Right lobe of liver (tissue), 6 donors: ENCODE measurements at regions not wholly inside any gene's neighbourhood (a gene's known extent, or its start where the extent isn't known, plus 50 kb on each side); places are given as distances from the start of the nearest gene placed in this dataset.

Source experiments
- ATAC-seq, 4 donors: fragments of 200-7000 bp; cut with Tn5 transposase; one replicate each; pipeline ENCODE4 v1.9.1; 2020; ENCODE audit warnings: mild to moderate bottlenecking in 4 of 4, moderate library complexity in 4 of 4
- DNase-seq, 3 donors: peaks; one replicate each; pipeline ENCODE4 v3.0.0-alpha.2; 2020
- H3K27ac ChIP-seq, 3 donors: fragments of 200-600 bp; one replicate each; pipeline ENCODE4 v1.8.0; 2022
- H3K27me3 ChIP-seq, 2 donors: fragments of 200-600 bp; one replicate each; pipeline ENCODE4 v1.8.0; 2022
- H3K36me3 ChIP-seq, 4 donors: fragments of 200-600 bp; sonication (generic) in 1 of 4; one replicate each; pipeline versions ENCODE4 v1.5.1 to v1.8.0; 2017 to 2022; ENCODE audit warnings: control low read depth in 1 of 4
- H3K4me1 ChIP-seq, 4 donors: fragments of 200-600 bp; sonication (generic) in 1 of 4; one replicate each; pipeline versions ENCODE4 v1.5.1 to v1.8.0; 2017 to 2022; ENCODE audit warnings: control low read depth in 1 of 4
- H3K4me3 ChIP-seq, 3 donors: fragments of 200-600 bp; one replicate each; pipeline ENCODE4 v1.8.0; 2022
- H3K9me3 ChIP-seq, 4 donors: fragments of 200-600 bp; sonication (generic) in 1 of 4; one replicate each; pipeline versions ENCODE4 v1.5.1 to v1.8.0; 2017 to 2022; ENCODE audit warnings: control low read depth in 1 of 4
- POLR2A ChIP-seq: fragments of 450-650 bp; IDR thresholded peaks from one replicate; pipeline ENCODE4 v1.6.1; 2017; ENCODE audit warnings: antibody characterized with exemption, mild to moderate bottlenecking
- WGBS: methylation state at CpG from one replicate; pipeline ENCODE4 v1.1.6; 2018; ENCODE audit warnings: low coverage, low lambda C conversion rate; ENCODE audit not compliant: insufficient coverage; ENCODE audit errors: missing lambda C conversion rate; 5-methylcytosine and 5-hydroxymethylcytosine counted together
- intact Hi-C, 2 donors: fragments of 100-400 bp; cut with DNase I; formaldehyde crosslinking; loops; one replicate each; pipeline versions ENCODE4 v1.11.2 to v1.14.1; 2022
- TF ChIP-seq, protein P1 (sequence below), 4 donors: fragments of 200-600 bp in 3 of 4; fragments of 450-650 bp in 1 of 4; IDR thresholded peaks; one replicate each; pipeline versions ENCODE4 v1.5.1 to v1.8.0; 2016 to 2022; ENCODE audit warnings: antibody characterized with exemption in 4 of 4, mild to moderate bottlenecking in 2 of 4
- donor health status: DM: no; HTN: yes; CAD: no.
- donor health status: DM: no; HTN: no; CAD: no.
- donor health status: DM: no; HTN: no; CAD: no.
- donor health status: DM: no; HTN: yes; CAD: no.
- donor health status: DM: no; HTN: yes; CAD: no.

DNA sequence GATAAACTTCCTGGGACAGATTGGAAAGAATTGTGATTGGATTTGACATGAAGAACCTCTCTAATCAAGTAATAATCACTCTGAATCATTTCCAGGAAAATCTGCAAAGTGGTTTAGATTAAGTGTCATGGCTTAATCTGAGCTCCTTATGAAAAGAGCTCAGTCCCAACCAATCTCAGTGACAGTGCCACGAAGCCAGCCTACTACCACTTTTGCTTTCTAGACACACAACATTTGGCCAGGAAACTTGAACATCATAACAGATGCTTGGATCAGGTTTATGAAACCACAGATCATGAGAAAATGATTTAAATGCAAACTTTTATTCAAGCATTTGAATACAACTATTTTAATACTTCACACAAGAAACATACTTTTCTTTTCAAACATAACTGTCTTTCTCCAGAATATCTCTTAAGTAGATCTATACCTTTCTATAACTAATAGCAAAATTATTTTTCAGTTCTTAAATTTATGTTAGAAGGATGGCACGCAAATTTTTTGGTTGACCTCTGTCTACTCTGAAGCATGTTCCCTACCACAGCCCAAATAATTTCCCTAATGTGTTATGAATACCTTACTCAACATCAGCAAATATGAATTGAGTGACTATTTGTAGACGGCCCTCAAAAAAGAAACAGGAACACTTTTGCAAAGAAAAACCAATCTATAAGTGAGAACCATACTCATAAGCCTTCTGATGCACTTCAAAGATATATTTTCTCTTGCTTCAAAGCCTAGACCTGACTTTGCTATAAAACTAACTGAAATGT, 495.0 kb upstream of the ZNF385D start:
- Histone ChIP-seq H3K36me3 (no peaks in the 10 kb centered on the region), H3K27ac (no peak overlapping the region), H3K4me3 (no peak overlapping the region), H3K27me3 (no peaks in the 10 kb centered on the region), H3K9me3 (no peaks in the 10 kb centered on the region), H3K4me1 (no peaks in the 10 kb centered on the region)
- no peak for DNase-seq
- intact Hi-C loops, result no loop called here
- ATAC-seq, result no peak
- TF ChIP-seq POLR2A, result no peak
- TF ChIP-seq, protein P1, sequence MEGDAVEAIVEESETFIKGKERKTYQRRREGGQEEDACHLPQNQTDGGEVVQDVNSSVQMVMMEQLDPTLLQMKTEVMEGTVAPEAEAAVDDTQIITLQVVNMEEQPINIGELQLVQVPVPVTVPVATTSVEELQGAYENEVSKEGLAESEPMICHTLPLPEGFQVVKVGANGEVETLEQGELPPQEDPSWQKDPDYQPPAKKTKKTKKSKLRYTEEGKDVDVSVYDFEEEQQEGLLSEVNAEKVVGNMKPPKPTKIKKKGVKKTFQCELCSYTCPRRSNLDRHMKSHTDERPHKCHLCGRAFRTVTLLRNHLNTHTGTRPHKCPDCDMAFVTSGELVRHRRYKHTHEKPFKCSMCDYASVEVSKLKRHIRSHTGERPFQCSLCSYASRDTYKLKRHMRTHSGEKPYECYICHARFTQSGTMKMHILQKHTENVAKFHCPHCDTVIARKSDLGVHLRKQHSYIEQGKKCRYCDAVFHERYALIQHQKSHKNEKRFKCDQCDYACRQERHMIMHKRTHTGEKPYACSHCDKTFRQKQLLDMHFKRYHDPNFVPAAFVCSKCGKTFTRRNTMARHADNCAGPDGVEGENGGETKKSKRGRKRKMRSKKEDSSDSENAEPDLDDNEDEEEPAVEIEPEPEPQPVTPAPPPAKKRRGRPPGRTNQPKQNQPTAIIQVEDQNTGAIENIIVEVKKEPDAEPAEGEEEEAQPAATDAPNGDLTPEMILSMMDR (IDR thresholded peaks at IDR 0.05), result no peak
- 56% methylated on average over 3 of the region's 3 CpGs for WGBS

DNA sequence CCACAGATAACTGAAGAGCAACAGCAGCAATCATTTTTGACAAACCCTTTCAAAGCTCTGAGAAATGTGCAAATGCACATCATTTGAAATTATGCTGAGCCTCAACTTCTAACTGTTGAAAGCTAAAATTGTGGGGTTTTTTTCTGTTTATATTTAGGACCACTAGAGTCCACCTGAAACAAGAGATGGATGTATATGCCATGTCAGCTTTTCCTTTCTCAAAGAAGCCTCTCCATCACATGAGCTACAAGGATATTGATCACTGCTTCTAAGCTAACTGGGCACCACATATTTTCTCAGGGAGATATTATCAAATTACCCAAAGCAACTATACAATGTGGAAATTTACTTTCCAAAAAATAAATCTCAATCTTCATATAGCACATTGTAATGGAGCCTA, 498.6 kb upstream of the ZNF385D start:
- Histone ChIP-seq H3K27me3 (no peaks in the 10 kb centered on the region), H3K4me1 (no peaks in the 10 kb centered on the region), H3K27ac (no peak overlapping the region), H3K9me3 (no peaks in the 10 kb centered on the region), H3K4me3 (no peak overlapping the region), H3K36me3 (no peaks in the 10 kb centered on the region)
- ATAC-seq, result no peak
- DNase-seq, result no peak
- TF ChIP-seq, protein P1 (IDR thresholded peaks at IDR 0.05), result no peak
- no peak for TF ChIP-seq POLR2A
- intact Hi-C loops, result no loop called here

DNA sequence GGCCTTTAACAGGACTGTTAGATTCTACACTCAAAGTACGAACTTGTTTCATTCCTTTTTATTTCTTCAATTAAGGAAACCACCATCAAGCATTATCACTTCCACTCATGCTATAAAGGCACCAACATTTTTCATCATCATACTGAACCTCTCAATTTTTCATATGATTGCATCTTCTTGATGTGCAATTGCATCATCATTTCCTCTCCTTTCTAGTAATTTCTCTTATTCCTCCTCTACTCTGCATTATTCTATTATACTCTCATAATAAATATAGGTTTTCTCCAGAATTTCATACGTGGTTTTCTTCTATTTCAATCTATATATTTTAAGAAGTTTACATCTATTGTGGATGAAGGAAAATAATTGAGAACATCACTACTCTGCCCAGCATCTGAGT, 506.2 kb upstream of the ZNF385D start:
- TF ChIP-seq, protein P1 (IDR thresholded peaks at IDR 0.05), result no peak
- TF ChIP-seq POLR2A, result no peak
- H3K9me3 ChIP-seq, result no peaks in the 10 kb centered on the region
- DNase-seq (no peak), ATAC-seq (no peak)
- 57% methylated on average over 2 of the region's 2 CpGs for WGBS
- intact Hi-C loops, result no loop called here
- H3K4me3 ChIP-seq, result no peak overlapping the region
- H3K27me3 ChIP-seq, result no peaks in the 10 kb centered on the region
- no peaks in the 10 kb centered on the region for H3K36me3 ChIP-seq
- H3K4me1 ChIP-seq, result no peaks in the 10 kb centered on the region
- no peak overlapping the region for H3K27ac ChIP-seq

DNA sequence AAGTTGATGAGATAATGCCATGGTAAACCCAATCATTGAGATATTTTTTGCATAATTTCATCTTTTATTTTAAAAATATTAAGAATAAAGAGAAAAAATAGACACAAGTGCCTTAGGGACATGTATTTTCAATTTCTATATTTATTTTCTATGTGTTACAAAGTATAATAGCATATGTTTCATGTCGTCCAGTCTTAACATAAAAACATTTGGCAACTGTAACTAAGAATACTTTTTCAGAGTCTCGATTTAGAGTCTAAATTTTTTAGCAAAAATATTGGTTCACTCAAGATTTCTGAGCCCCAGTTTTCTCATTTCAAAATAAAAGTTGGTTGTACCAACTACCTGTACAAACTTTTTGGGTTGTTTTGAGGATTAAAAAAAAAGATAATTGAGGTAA, 511.4 kb upstream of the ZNF385D start:
- 37% methylated on average over 2 of the region's 2 CpGs for WGBS
- TF ChIP-seq, protein P1 (IDR thresholded peaks at IDR 0.05), result no peak
- Histone ChIP-seq H3K36me3 (no peaks in the 10 kb centered on the region), H3K4me1 (no peaks in the 10 kb centered on the region), H3K27me3 (no peaks in the 10 kb centered on the region), H3K27ac (no peak overlapping the region), H3K4me3 (no peak overlapping the region), H3K9me3 (no peaks in the 10 kb centered on the region)
- intact Hi-C loops, result no loop called here
- ATAC-seq, result no peak
- DNase-seq, result no peak

DNA sequence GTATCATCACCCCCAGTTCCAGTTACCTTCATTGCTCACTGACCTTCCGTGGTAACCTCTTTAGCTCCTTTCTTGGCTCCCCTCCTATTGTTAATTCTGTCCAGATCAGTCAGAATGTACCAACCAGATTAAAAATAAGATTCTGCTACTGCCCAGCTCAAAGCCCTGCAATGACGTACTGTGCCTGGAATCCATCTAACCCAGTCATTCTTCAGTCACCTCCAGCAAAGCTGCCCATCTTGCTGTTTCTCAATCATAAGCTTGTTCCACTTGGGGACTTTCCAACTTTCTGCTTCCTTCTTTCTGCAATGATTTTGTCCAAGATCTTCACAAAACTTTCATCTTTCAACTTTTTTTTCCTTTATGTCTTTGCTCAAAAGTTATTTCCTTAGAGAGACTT, 512.0 kb upstream of the ZNF385D start:
- no peak overlapping the region for H3K27ac ChIP-seq
- no peaks in the 10 kb centered on the region for H3K27me3 ChIP-seq
- ATAC-seq (no peak), DNase-seq (no peak)
- intact Hi-C loops, result no loop called here
- TF ChIP-seq, protein P1 (IDR thresholded peaks at IDR 0.05), result no peak
- no peak for TF ChIP-seq POLR2A
- H3K4me3 ChIP-seq, result no peak overlapping the region
- no peaks in the 10 kb centered on the region for H3K4me1 ChIP-seq
- no peaks in the 10 kb centered on the region for H3K36me3 ChIP-seq
- H3K9me3 ChIP-seq, result no peaks in the 10 kb centered on the region
- 57% methylated on average over 2 of the region's 2 CpGs for WGBS
